Occipital lobe (tissue), 1 donor: ENCODE measurements at regions not wholly inside any gene's neighbourhood (a gene's known extent, or its start where the extent isn't known, plus 50 kb on each side); places are given as distances from the start of the nearest gene placed in this dataset.

Experiments
- DNase-seq: peaks from one replicate; lab custom pipeline; 2025; lab: John Stamatoyannopoulos, UW

DNA sequence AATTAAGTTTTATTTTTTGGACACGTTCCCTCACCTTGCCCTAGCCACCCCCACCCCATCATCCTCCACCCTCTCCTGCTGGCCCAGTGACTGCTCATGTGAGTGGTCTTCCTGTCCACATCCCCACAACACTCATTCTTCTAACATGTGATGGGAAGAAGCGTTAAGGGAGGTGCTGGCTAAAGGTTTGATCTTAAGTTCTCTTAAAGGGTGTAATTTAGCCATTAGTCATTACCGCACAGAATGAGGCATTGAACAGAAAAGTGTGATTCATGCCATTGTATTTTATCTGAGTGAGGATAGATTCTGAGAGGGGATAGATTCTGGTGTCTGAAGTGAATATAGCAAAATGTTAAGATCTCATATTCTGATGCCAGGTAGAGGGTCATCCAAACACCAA lies 272.9 kb upstream of the TPM1 start:
- no peak for DNase-seq

- DNase-seq, result peak; percentile 22
Observed at GRCh38 chr15:62770111-62770660, 272.4 kb upstream of the TPM1 start.

GRCh38 chr15:62770752-62771151 lies 271.8 kb upstream of the TPM1 start:
- no peak for DNase-seq

- no peak for DNase-seq
Observed at GRCh38 chr15:62771234-62771633, 271.3 kb upstream of the TPM1 start.

DNA sequence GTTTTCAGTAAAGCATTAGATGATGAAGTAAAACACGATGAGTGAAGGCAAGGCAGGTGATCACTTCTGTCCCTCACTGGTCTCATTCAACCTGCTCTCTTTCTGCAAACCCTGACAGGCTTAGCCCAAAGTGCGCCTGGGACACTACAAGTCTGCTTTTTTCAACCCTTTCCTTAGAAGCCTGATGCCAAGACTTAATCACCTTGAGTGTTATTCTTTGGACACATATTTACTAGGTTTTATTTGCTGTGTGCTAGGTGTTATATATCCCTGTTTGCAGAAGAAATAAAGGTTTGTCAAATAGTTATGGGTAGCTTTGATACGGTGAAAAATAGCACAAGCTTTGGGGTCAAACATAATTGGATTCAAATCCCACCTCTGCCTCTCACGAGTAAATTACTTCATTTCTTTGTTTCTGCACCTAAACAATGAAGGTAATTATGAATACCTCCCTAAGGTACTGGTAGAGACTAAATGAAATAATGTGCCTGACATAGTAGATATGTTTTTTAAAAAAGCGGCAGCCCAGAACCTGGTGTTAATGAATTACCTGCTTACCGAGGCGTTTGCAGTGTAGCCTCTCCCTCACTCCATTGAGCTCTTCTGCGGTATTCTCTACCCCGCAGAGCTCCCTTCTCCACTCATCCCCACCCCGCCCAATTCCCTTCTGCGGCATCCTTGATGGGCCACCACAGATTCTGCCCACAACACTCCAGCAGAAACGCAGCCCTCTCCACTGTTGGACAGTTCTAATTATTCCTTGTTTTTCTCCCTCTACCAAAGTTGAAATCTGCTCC lies 269.0 kb upstream of the TPM1 start:
- no peak for DNase-seq

GRCh38 chr15:62775932-62776331 lies 266.6 kb upstream of the TPM1 start:
- DNase-seq, result no peak

DNA sequence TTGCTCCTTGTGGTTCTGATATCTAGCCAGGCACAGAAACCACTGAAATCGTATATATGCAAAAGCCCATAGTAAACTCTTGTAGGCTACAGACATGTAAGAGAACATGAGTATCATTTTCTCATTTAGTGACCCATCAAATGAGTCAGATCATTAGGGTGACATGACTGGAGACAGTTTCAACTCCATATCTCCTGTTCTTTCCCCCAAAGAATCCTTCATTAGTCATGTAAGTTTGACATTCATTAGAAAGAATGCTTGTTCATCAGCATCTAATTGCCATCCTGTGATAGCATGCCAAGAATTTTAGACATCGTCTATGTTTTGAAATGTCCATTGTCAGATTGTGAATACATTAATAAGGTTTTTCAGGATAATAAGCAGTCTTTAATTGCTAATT lies 264.9 kb upstream of the TPM1 start:
- DNase-seq, result no peak

GRCh38 chr15:62779036-62779770 lies 263.3 kb upstream of the TPM1 start:
- DNase-seq, result no peak

DNA sequence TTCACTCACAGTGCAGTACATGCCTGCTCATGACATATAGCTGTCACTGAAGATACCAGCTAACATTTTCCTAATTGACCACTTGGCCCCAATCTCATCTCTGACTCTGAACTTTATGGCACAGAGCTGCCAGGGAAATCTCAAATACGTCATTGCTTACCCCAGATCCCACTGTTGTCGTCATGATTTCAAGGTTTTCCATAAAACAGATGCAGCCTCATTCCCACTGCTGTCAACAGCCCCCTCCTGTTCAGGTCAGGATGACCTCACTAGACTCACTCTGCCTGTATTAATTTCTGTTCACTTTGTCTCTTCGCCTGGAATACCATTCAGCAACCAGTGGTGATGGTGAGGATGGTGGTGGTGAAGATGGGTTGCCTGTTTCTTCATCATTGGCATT lies 262.6 kb upstream of the TPM1 start:
- no peak for DNase-seq

DNA sequence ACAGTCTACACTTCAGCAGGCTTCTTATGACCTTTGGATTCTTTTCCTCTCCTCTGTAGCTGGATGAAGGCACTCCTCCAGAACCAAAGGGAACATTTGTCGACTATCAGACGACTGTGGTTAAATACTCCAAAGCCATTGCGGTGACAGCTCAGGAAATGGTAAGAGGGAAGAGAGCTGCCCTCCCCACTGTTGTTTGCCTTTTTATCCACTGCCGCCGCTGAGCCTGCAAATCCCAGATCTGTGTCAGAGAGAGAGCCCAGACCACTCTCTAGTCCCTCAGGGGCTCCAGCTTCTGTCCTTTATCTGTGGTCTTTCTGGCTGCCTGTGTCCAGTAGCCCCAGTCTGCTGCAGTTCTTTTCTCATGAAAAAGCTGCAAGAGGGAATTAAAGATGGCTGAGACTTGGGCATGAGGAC lies 261.5 kb upstream of the TPM1 start:
- DNase-seq, result no peak

GRCh38 chr15:62782071-62782841 lies 260.3 kb upstream of the TPM1 start:
- peak; percentile 27 for DNase-seq

DNA sequence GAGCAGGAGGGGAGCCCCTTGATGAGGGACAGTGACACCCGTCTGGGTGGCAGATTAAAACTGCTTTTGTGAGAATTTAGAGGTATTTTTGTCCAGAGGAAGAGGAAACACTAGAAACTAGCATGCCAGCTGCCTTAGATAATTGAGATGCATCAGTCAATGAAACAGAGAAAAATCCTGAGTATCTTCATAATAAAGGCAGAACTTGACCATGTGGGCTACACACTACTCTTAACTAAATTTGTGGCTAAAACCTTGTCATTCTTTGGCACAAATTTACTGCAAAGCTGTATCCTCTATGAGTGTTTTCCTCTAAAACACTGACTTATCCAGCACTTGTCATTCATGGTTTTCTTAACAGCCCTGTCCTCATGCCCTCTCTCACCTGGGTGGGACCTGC lies 259.7 kb upstream of the TPM1 start:
- no peak for DNase-seq

- DNase-seq, result no peak
Observed at GRCh38 chr15:62783303-62783957, 259.1 kb upstream of the TPM1 start.

DNA sequence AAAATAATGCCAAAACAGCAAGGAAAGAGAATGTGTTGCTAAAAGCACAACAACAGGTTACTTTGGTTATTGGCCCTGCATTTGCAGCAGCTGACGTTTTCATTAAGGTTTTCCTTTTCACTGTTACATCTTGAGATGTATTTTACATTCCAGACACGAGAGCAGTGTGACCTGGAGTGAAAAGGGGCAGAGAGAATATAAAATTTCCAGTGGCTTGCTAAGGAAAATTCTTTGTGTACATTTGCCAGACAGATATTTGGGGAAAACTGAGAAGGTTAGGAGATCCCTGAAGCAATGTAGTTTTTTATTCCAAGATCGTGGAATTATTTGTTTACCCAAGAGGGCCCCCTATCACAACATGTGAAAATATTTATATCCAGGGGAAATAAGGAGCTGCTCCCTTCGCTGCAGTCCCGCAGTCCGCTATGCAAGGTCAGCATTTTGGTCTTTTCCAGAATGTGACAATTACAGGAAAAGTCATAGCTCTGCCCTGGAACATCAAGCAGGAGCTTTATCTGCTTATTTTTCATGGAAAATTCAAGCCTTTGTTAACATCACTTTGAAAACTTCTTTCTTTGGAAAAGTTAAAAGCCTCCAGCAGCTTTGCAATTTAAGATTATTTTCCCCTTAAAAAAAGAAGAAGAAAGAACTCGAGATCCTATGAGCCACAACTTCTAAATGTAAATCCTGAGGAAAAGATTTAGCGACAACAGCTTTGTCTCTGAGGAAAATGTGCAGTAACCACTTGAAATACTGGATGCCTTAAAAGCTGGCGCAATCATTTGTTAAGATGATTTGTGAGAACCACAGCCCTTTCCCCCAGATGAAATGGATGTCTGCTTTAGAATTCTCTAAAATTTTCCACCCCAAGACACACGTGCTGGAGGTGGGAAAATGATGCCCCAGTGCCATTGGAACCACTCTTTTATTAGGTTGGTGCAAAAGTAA lies 256.4 kb upstream of the TPM1 start:
- DNase-seq, result no peak

- no peak for DNase-seq
Observed at GRCh38 chr15:62787401-62787800, 255.1 kb upstream of the TPM1 start.

GRCh38 chr15:62788224-62788623 lies 254.3 kb upstream of the TPM1 start:
- no peak for DNase-seq

GRCh38 chr15:62790546-62790945 lies 252.0 kb upstream of the TPM1 start:
- no peak for DNase-seq

- no peak for DNase-seq
Observed at GRCh38 chr15:62791694-62792093, 250.9 kb upstream of the TPM1 start.

DNA sequence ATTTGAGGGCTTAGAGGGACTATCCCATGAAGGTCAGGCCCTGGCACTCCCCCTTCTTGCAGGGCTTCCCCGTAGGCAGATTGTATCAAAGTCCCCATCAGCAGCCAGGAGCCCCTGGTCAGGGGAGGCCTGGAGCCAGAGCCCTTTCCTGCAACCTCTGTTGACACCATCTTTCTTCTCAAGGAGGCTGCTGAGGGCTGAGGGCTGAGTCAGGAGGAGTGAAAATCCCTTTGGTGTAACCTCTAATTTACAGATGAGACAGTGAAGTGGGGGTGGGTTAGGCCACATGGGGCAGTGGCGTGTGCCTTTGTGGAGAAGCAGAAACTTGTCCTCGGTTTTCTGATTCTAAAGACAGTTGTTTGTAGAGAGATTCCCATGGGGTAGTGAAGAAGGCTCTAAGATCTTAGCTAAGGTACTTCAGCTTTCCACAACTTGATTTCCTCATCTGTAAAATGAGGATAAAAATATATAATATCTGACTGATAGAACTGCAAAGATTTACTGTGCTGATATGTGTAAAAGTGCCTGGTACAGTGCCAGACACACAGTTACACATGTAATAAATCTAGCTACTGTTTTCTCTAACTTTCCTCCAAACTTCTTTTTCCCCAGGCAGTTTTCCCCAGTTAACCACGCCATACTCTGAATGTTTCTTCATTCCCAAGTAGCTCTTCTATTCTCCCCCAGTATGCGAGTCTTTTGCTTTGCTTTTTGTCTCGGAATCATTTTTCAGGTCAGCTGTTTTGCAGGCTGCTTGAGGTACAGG lies 249.4 kb upstream of the TPM1 start:
- no peak for DNase-seq

DNA sequence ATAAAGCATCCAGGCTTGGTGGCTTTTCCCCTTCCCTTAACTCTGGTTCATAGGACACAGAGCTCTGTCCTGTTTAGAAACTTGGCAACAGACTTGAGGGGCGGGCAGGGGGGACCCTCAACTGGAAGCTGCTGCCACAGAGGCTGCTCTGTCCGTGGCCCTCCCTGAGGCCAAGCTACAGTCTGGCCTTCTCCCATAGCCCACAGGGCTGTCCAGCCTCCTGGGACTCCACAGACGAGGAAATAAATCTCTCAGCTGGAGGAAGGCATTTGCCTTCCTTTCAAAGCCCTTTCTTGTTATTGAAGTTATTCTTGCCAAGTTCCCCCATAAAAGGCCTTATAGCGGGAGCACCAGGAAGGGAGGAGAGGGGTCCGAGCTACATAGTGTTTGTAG lies 248.8 kb upstream of the TPM1 start:
- DNase-seq, result no peak
